Prostate gland (tissue), 2 donors: ENCODE measurements at regions not wholly inside any gene's neighbourhood (a gene's known extent, or its start where the extent isn't known, plus 50 kb on each side); places are given as distances from the start of the nearest gene placed in this dataset.

Experiments
- DNase-seq: peaks from one replicate; pipeline ENCODE4 v3.0.0-alpha.2; 2019; ENCODE audit warnings: low spot score
- H3K27ac ChIP-seq, 2 donors: fragments of 200-600 bp; sonication (generic); 2 replicates each; pipeline ENCODE4 v1.5.1; 2017 to 2019
- H3K27me3 ChIP-seq: fragments of 200-600 bp; sonication (generic); replicated peaks from 2 replicates; pipeline ENCODE4 v1.5.1; 2019; ENCODE audit not compliant: insufficient read depth
- H3K36me3 ChIP-seq, 2 donors: fragments of 200-600 bp; sonication (generic); 1 replicate in 1 of 2; 2 replicates in 1 of 2; pipeline versions ENCODE4 v1.5.1 to v1.8.1; 2017 to 2019
- H3K4me1 ChIP-seq: fragments of 200-600 bp; sonication (generic); replicated peaks from 2 replicates; pipeline ENCODE4 v1.5.1; 2019
- H3K4me3 ChIP-seq, 2 donors: fragments of 200-600 bp; sonication (generic); 2 replicates each; pipeline ENCODE4 v1.5.1; 2017 to 2019
- H3K9me3 ChIP-seq: fragments of 200-600 bp; sonication (generic); 2 replicates; pipeline ENCODE4 v1.5.1; 2017
- CTCF ChIP-seq, 4 experiments: fragments of 200-600 bp in 2 of 4; fragments of 450-650 bp in 2 of 4; sonication (generic) in 2 of 4; IDR thresholded peaks; 1 replicate in 3 of 4; 2 replicates in 1 of 4; pipeline ENCODE4 v1.5.1; 2016 to 2019; ENCODE audit warnings: antibody characterized with exemption in 4 of 4, mild to moderate bottlenecking in 2 of 4, moderate library complexity in 2 of 4
- POLR2A ChIP-seq: fragments of 450-650 bp; IDR thresholded peaks from one replicate; pipeline ENCODE4 v1.6.1; 2016; ENCODE audit warnings: antibody characterized with exemption, mild to moderate bottlenecking
- POLR2AphosphoS5 ChIP-seq: sonication (generic); formaldehyde crosslinking; IDR thresholded peaks from one replicate; pipeline ENCODE4 v1.6.1; 2017; ENCODE audit warnings: antibody characterized with exemption
- WGBS: methylation state at CpG from one replicate; pipeline ENCODE4 v1.1.5; 2018; 5-methylcytosine and 5-hydroxymethylcytosine counted together
- intact Hi-C: fragments of 100-400 bp; cut with DNase I; formaldehyde crosslinking; loops from one replicate; pipeline ENCODE4 v1.14.2; 2022

GRCh38 chr6:98576791-98577190, 257.6 kb upstream of the POU3F2 start:
- intact Hi-C loops: no loop called here
- Histone ChIP-seq H3K27me3 (no peaks in the 10 kb centered on the region), H3K27ac (no peak overlapping the region), H3K4me1 (no peaks in the 10 kb centered on the region), H3K36me3 (no peaks in the 10 kb centered on the region), H3K9me3 (no peaks in the 10 kb centered on the region), H3K4me3 (no peak overlapping the region)
- no peak for TF ChIP-seq CTCF (IDR thresholded peaks at IDR 0.05)
- no peak for TF ChIP-seq POLR2AphosphoS5
- no peak for TF ChIP-seq POLR2A
- no peak for DNase-seq

GRCh38 chr6:98578016-98578415, 256.4 kb upstream of the POU3F2 start:
- H3K4me1 ChIP-seq: no peaks in the 10 kb centered on the region
- no peaks in the 10 kb centered on the region for H3K27me3 ChIP-seq
- WGBS: 54% methylated on average over 1 of the region's 1 CpG
- intact Hi-C loops: no loop called here
- no peaks in the 10 kb centered on the region for H3K9me3 ChIP-seq
- H3K27ac ChIP-seq: no peak overlapping the region
- no peak overlapping the region for H3K4me3 ChIP-seq
- no peak for DNase-seq
- TF ChIP-seq CTCF (IDR thresholded peaks at IDR 0.05) (no peak), POLR2AphosphoS5 (no peak), POLR2A (no peak)
- no peaks in the 10 kb centered on the region for H3K36me3 ChIP-seq

GRCh38 chr6:98579079-98579478, 255.3 kb upstream of the POU3F2 start:
- Histone ChIP-seq H3K9me3 (no peaks in the 10 kb centered on the region), H3K4me3 (no peak overlapping the region), H3K27ac (no peak overlapping the region), H3K27me3 (no peaks in the 10 kb centered on the region), H3K4me1 (no peaks in the 10 kb centered on the region), H3K36me3 (no peaks in the 10 kb centered on the region)
- DNase-seq: no peak
- no peak for TF ChIP-seq POLR2AphosphoS5
- TF ChIP-seq CTCF (IDR thresholded peaks at IDR 0.05): no peak
- no peak for TF ChIP-seq POLR2A
- intact Hi-C loops: no loop called here
- 97% methylated on average over 1 of the region's 1 CpG for WGBS

GRCh38 chr6:98579941-98580340, 254.4 kb upstream of the POU3F2 start:
- no peak for DNase-seq
- WGBS: 22% methylated on average over 1 of the region's 1 CpG
- no peak overlapping the region for H3K4me3 ChIP-seq
- intact Hi-C loops: no loop called here
- no peak overlapping the region for H3K27ac ChIP-seq
- H3K36me3 ChIP-seq: no peaks in the 10 kb centered on the region
- H3K9me3 ChIP-seq: no peaks in the 10 kb centered on the region
- H3K27me3 ChIP-seq: no peaks in the 10 kb centered on the region
- TF ChIP-seq POLR2AphosphoS5 (no peak), CTCF (IDR thresholded peaks at IDR 0.05) (no peak), POLR2A (no peak)
- H3K4me1 ChIP-seq: no peaks in the 10 kb centered on the region

GRCh38 chr6:98581705-98582104, 252.7 kb upstream of the POU3F2 start:
- 42% methylated on average over 1 of the region's 1 CpG for WGBS
- TF ChIP-seq POLR2AphosphoS5 (no peak), CTCF (IDR thresholded peaks at IDR 0.05) (no peak), POLR2A (no peak)
- Histone ChIP-seq H3K27me3 (no peaks in the 10 kb centered on the region), H3K36me3 (no peaks in the 10 kb centered on the region), H3K4me1 (no peaks in the 10 kb centered on the region), H3K9me3 (no peaks in the 10 kb centered on the region), H3K27ac (no peak overlapping the region), H3K4me3 (no peak overlapping the region)
- intact Hi-C loops: no loop called here
- no peak for DNase-seq
